ENCODE measurements at regions not wholly inside any gene's neighbourhood (a gene's known extent, or its start where the extent isn't known, plus 50 kb on each side); places are given as distances from the start of the nearest gene placed in this dataset.

DNA sequence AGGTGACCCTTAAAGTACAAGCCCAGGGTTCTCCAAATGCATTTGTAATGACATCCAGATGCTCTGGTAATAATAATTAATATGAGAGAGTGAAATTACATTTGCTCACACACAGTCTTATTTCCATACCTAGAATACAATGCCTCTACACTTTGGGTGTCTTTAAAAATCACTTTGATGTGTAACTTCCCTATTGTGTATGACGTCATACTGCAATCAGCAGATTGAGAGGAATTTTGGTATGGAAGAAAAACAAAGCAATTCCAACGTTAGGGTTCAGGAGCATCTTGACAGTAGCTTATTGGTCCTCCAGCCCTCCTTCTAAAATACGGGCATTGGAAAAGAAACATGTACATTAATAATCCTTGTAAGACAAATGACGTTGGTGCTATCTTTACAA, 670.6 kb upstream of the ZNF385D start:
- Histone ChIP-seq H3K36me3 (ENCODE audit: control insufficient read depth in 1 of 2, insufficient read depth in 2 of 2, low read length in 2 of 2) (no peaks in the 10 kb centered on the region), H3K27me3 (ENCODE audit: insufficient read depth, low read length) (no peaks in the 10 kb centered on the region), H3K4me1 (ENCODE audit: control insufficient read depth in 1 of 2, insufficient read depth in 2 of 2, low read length in 2 of 2) (no peaks in the 10 kb centered on the region), H3K4me3 (replicated peaks in 1 of 2; ENCODE audit: low read depth in 1 of 2, low read length in 2 of 2) (no peak overlapping the region), H3K79me2 (ENCODE audit: insufficient read depth, low read length) (no peaks in the 10 kb centered on the region), H3K9ac (ENCODE audit: low read length) (no peak overlapping the region), H3K9me2 (ENCODE audit: insufficient read depth) (no peaks in the 10 kb centered on the region), H4K20me1 (ENCODE audit: insufficient read depth) (no peaks in the 10 kb centered on the region), H3K27ac (ENCODE audit: low read depth, low read length) (no peak overlapping the region), H3K4me2 (ENCODE audit: low read length) (no peak overlapping the region), H3K9me3 (ENCODE audit: control insufficient read depth in 1 of 2, insufficient read depth in 1 of 2, low read depth in 1 of 2, low read length in 2 of 2) (peaks cover 0 to 11% of the 10 kb centered on the region in 2 experiments; a peak in 2 of 4 replicates), H2AFZ (ENCODE audit: low read depth, low read length, poor library complexity, severe bottlenecking) (no peak overlapping the region)
- ATAC-seq (no peak), DNase-seq (ENCODE audit: low read depth, low spot score) (no peak)
- TF ChIP-seq SRF (IDR thresholded peaks at IDR 0.05; ENCODE audit: low read depth) (no peak), EGR1 (IDR thresholded peaks at IDR 0.05; ENCODE audit: low read depth) (no peak), SIN3A (IDR thresholded peaks at IDR 0.05; ENCODE audit: low read depth) (no peak), ZFX (IDR thresholded peaks at IDR 0.05) (no peak), FOSL1 (IDR thresholded peaks at IDR 0.05; ENCODE audit: low read depth) (no peak), YY1 (IDR thresholded peaks at IDR 0.05; ENCODE audit: extremely low read depth, insufficient replicate concordance, low read depth, low read length) (no peak), ZNF274 (IDR thresholded peaks at IDR 0.05; ENCODE audit: low read depth, low read length) (no peak), ELF1 (IDR thresholded peaks at IDR 0.05; ENCODE audit: borderline replicate concordance, low read depth) (no peak), EZH2 (IDR thresholded peaks at IDR 0.05) (no peak), CBX3 (IDR thresholded peaks at IDR 0.05; ENCODE audit: low read depth) (no peak)
- TF ChIP-seq, protein P1, sequence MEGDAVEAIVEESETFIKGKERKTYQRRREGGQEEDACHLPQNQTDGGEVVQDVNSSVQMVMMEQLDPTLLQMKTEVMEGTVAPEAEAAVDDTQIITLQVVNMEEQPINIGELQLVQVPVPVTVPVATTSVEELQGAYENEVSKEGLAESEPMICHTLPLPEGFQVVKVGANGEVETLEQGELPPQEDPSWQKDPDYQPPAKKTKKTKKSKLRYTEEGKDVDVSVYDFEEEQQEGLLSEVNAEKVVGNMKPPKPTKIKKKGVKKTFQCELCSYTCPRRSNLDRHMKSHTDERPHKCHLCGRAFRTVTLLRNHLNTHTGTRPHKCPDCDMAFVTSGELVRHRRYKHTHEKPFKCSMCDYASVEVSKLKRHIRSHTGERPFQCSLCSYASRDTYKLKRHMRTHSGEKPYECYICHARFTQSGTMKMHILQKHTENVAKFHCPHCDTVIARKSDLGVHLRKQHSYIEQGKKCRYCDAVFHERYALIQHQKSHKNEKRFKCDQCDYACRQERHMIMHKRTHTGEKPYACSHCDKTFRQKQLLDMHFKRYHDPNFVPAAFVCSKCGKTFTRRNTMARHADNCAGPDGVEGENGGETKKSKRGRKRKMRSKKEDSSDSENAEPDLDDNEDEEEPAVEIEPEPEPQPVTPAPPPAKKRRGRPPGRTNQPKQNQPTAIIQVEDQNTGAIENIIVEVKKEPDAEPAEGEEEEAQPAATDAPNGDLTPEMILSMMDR (IDR thresholded peaks at IDR 0.05 in 2 of 3, conservative IDR thresholded peaks at IDR 0.05 in 1 of 3; ENCODE audit: borderline replicate concordance in 1 of 3, insufficient read depth in 1 of 3, low read depth in 2 of 3, low read length in 2 of 3) = no peak
- TF ChIP-seq, protein P2, sequence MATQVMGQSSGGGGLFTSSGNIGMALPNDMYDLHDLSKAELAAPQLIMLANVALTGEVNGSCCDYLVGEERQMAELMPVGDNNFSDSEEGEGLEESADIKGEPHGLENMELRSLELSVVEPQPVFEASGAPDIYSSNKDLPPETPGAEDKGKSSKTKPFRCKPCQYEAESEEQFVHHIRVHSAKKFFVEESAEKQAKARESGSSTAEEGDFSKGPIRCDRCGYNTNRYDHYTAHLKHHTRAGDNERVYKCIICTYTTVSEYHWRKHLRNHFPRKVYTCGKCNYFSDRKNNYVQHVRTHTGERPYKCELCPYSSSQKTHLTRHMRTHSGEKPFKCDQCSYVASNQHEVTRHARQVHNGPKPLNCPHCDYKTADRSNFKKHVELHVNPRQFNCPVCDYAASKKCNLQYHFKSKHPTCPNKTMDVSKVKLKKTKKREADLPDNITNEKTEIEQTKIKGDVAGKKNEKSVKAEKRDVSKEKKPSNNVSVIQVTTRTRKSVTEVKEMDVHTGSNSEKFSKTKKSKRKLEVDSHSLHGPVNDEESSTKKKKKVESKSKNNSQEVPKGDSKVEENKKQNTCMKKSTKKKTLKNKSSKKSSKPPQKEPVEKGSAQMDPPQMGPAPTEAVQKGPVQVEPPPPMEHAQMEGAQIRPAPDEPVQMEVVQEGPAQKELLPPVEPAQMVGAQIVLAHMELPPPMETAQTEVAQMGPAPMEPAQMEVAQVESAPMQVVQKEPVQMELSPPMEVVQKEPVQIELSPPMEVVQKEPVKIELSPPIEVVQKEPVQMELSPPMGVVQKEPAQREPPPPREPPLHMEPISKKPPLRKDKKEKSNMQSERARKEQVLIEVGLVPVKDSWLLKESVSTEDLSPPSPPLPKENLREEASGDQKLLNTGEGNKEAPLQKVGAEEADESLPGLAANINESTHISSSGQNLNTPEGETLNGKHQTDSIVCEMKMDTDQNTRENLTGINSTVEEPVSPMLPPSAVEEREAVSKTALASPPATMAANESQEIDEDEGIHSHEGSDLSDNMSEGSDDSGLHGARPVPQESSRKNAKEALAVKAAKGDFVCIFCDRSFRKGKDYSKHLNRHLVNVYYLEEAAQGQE (IDR thresholded peaks at IDR 0.05; ENCODE audit: low read depth) = no peak
- RAD21 ChIA-PET (ENCODE audit: low non-redundant PET in 1 of 2, low total read pairs in 2 of 2, uncharacterized antibody in 2 of 2, unreplicated experiment in 2 of 2) = no interaction called here
- CTCF ChIA-PET = no interaction called here
- BruUV-seq (replicated peaks) = no TSS peak
- intact Hi-C loops (cut with micrococcal nuclease) = no loop called here
- POLR2A ChIA-PET = no interaction called here
